ENCODE measurements at regions not wholly inside any gene's neighbourhood (a gene's known extent, or its start where the extent isn't known, plus 50 kb on each side); places are given as distances from the start of the nearest gene placed in this dataset.
A peak's percentile ranks its signal among the peaks of the same experiment; 100 is the strongest.

DNA sequence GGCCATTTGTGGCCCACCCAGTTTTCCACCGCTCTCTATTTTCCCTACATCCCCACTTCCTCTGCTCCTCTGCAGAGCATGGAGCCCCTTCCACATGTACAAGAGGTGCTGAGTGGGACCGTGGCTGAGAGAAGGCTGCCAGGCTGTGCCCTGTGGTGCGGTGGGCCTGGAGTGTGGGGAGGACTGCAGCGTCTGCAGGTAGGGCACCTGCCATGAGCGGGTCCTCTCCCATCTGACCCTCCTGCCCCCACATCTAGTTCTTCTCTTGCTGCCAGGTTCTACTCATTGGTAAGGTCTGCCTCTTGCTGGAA is 145.6 kb upstream of the FAM20C start:
- ATAC-seq (no peak), DNase-seq (no peak)
- Mint-ChIP-seq H3K9me3 (no peaks in the 10 kb centered on the region), H3K27me3 (peaks cover 30% of the 10 kb centered on the region), H3K4me1 (no peaks in the 10 kb centered on the region), H3K27ac (no peak overlapping the region), H3K4me3 (no peak overlapping the region)

GRCh38 chr7:51456-52068 is 140.8 kb upstream of the FAM20C start:
- DNase-seq (no peak), ATAC-seq (no peak)
- Mint-ChIP-seq H3K27me3 (peaks cover 6% of the 10 kb centered on the region), H3K9me3 (no peaks in the 10 kb centered on the region), H3K27ac (no peak overlapping the region), H3K4me3 (no peak overlapping the region), H3K4me1 (no peaks in the 10 kb centered on the region)

DNA sequence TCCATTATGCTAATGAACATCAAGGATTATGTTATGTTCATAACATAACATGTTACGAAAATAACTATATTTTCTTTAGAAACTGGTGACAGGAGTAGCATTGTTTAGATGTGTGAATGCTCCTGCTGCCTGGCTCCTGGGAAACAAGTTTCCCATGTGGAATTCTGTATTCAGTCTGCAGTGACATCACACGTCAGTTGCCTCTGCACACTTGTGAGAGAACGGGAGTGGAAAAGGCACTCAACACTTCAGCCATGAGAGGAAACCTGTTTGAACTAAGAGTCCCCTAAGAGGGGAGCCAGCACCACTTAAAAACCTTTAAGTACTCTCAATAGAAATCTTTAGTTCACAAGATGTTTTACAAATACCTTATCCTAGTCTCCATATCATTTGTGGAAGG is 140.3 kb upstream of the FAM20C start:
- H3K27me3 Mint-ChIP-seq, result peaks cover under 1% of the 10 kb centered on the region
- H3K4me1 Mint-ChIP-seq, result no peaks in the 10 kb centered on the region
- DNase-seq (no peak), ATAC-seq (no peak)
- H3K9me3 Mint-ChIP-seq, result no peaks in the 10 kb centered on the region
- H3K4me3 Mint-ChIP-seq, result no peak overlapping the region
- H3K27ac Mint-ChIP-seq, result no peak overlapping the region

- Mint-ChIP-seq H3K27me3 (no peaks in the 10 kb centered on the region), H3K4me1 (no peaks in the 10 kb centered on the region), H3K9me3 (no peaks in the 10 kb centered on the region), H3K4me3 (no peak overlapping the region), H3K27ac (no peak overlapping the region)
- DNase-seq (no peak), ATAC-seq (no peak)
Observed at GRCh38 chr7:53531-53930, 138.8 kb upstream of the FAM20C start.

DNA sequence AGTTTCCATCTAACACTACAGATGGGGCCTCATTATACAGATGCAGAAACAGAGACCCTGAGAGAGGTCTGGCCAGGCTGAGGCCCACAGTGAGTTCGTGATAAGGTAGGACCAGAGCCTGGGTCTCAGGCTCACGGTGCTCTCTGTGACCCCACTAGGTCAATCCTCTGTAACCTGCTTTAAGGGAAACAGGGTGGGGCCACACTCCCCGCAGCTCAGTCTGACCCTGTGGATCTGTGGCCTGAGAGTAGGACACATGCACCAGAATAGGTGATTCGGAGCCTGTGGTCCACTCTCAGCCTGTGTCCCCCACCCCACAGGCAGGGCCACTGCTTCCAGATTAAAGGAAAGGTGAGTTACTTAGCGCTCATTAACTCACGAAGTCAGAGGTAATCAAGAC is 137.8 kb upstream of the FAM20C start:
- ATAC-seq (no peak), DNase-seq (no peak)
- Mint-ChIP-seq H3K27ac (no peak overlapping the region), H3K27me3 (no peaks in the 10 kb centered on the region), H3K4me3 (no peak overlapping the region), H3K9me3 (no peaks in the 10 kb centered on the region), H3K4me1 (no peaks in the 10 kb centered on the region)

GRCh38 chr7:55690-56248 is 136.6 kb upstream of the FAM20C start:
- DNase-seq (peak in 1 of 2 donors; percentile 6), ATAC-seq (no peak)
- Mint-ChIP-seq H3K27me3 (no peaks in the 10 kb centered on the region), H3K4me3 (no peak overlapping the region), H3K27ac (no peak overlapping the region), H3K9me3 (no peaks in the 10 kb centered on the region), H3K4me1 (no peaks in the 10 kb centered on the region)

DNA sequence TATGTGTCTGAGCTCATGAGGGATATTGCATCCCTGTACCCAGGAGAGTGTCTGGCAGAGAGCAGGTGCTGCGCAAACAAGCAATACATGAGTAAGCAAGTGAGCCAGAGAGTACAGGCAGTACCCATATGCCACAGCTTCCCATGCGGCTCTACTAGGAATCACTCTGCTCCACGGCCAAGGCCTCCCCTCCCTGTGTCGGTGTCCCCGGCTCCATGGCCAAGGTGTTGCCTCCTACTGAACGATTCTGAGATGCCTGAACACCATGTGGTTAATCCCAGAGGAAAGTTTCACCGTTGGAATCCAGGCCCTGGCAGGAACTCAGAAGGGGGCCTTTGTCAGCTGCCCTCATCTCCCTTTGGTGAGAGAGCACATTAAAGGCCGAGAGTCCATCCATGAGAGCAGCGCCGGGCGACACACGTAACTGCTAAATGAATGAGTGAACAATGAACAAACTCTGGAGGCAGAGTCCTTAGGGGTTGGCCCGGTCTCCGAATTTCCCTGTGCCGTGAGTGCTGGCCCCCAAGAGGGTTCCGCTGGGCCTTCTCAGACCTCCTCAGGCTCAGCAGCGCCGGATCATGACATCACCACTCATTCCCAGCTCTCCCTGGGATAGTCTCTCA is 136.0 kb upstream of the FAM20C start:
- H3K27me3 Mint-ChIP-seq, result no peaks in the 10 kb centered on the region
- no peak overlapping the region for H3K4me3 Mint-ChIP-seq
- DNase-seq (peak in 1 of 2 donors; percentile 8), ATAC-seq (no peak)
- H3K4me1 Mint-ChIP-seq, result no peaks in the 10 kb centered on the region
- H3K27ac Mint-ChIP-seq, result no peak overlapping the region
- H3K9me3 Mint-ChIP-seq, result no peaks in the 10 kb centered on the region

- Mint-ChIP-seq H3K4me1 (no peaks in the 10 kb centered on the region), H3K27me3 (no peaks in the 10 kb centered on the region), H3K4me3 (no peak overlapping the region), H3K9me3 (no peaks in the 10 kb centered on the region), H3K27ac (no peak overlapping the region)
- ATAC-seq, result peak; percentile 22
- DNase-seq, result peak in 1 of 2 donors; percentile 7
Observed at GRCh38 chr7:57071-57470, 135.3 kb upstream of the FAM20C start.

DNA sequence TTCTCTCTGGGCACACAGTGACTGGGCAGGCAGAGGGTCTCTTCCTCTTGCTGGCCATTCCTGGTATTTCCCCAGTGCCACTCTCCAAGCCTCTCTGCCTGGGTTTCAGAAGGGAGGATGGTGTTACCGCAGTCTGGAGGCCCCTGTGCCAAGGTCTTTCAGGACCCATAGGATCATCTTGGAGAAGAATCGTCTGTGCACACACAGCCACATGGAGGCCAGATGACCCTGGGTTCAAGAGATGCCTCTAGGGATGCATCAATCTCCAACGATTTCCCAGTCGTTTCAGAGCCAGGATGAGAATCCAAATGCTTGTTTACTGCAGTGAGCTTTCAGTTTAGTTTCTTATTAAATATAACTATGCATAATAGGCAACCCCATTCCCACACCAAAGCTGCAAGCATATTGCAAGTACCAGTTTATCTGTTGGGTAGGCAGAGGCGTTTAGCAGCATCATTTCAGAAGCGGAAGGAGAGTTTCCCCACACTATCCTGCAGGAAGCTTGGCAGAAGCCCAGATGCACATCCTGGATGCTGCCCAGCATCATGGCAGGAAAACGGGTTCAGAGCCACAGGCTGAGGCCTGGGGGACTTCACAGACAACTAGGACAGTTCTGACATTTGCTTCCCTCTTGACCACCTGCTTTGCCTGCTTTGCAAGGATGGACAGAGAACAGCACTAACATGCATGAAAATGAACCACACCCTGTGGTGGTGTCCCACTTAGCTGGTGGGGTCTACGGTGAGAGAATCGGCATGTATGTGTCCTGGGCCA is 134.7 kb upstream of the FAM20C start:
- no peaks in the 10 kb centered on the region for H3K27me3 Mint-ChIP-seq
- no peaks in the 10 kb centered on the region for H3K9me3 Mint-ChIP-seq
- no peaks in the 10 kb centered on the region for H3K4me1 Mint-ChIP-seq
- DNase-seq (no peak), ATAC-seq (no peak)
- no peak overlapping the region for H3K27ac Mint-ChIP-seq
- H3K4me3 Mint-ChIP-seq, result no peak overlapping the region

DNA sequence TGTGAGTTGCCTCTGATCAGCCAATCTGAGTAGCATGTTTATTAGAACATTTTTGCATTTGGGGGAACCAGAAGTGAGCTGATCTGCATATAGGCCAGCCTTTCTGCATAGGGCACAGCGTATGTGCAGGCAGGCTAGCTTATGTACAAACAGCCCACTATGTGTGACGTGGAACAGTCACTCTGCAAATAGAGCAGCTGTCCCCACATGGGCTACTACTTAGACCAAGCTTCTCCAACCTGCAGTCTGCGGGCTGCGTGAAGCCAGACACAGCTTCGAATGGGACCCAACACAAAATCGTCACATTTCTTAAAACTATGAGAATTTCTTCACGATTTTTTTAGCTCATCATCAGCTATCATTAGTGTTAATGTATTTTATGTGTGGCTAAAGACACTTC is 134.1 kb upstream of the FAM20C start:
- no peak for ATAC-seq
- Mint-ChIP-seq H3K27ac (no peak overlapping the region), H3K4me1 (no peaks in the 10 kb centered on the region), H3K9me3 (no peaks in the 10 kb centered on the region), H3K27me3 (no peaks in the 10 kb centered on the region), H3K4me3 (no peak overlapping the region)
- DNase-seq, result no peak

DNA sequence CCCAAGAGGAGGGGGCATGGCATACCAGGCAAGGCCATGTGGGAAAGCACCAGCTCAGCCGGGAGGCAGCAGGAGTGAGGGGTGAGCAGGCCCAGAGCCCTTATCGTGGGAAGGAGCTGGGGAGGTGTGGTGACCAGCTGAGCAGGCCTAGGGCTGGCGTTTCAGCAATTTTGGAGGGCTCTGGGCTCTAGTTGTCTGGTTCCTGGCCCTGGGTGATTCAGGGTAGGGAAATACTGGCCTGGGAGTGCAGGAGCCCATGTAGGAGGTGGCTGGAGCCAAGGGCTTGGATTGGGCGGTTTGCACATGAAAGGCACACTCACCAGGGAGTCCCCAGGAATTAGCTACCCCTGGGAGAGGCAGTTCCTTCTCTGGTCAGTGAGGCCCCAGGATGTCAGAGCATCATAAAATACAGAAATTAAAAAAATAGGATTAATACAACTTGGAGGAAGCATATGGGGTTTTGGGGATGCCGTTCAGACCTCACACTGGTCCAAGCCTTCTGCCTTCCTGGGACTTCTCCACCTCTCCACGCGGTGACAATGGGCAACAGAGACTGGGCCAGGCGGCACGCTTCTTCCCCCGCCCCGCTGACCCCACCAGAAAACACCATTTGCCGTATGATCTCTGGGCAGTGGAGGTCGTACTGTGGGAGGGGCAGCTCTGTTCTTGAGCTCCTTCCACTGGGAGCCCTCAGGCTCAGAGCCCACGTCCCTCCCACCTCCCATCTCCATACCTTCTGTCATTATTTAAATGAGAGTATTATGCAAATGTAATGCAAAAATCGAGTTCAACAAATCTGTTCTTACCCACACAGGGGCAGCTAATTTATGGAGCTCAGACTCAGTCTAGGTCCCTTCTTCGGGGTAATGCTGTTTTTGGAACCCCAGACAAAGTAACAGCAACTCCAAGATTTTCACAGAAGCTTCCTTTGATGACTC is 133.0 kb upstream of the FAM20C start:
- no peaks in the 10 kb centered on the region for H3K9me3 Mint-ChIP-seq
- DNase-seq, result peak in 1 of 2 donors; percentile 6
- no peaks in the 10 kb centered on the region for H3K4me1 Mint-ChIP-seq
- no peaks in the 10 kb centered on the region for H3K27me3 Mint-ChIP-seq
- ATAC-seq, result no peak
- H3K4me3 Mint-ChIP-seq, result no peak overlapping the region
- H3K27ac Mint-ChIP-seq, result peak overlapping the region in 1 of 2 donors; percentile 10

- Mint-ChIP-seq H3K9me3 (no peaks in the 10 kb centered on the region), H3K27ac (peak overlapping the region in 1 of 2 donors; percentile 10), H3K4me1 (no peaks in the 10 kb centered on the region), H3K4me3 (no peak overlapping the region), H3K27me3 (no peaks in the 10 kb centered on the region)
- peak in 1 of 2 donors; percentile 8 for DNase-seq
- ATAC-seq, result no peak
Observed at GRCh38 chr7:60017-60675, 132.2 kb upstream of the FAM20C start.

DNA sequence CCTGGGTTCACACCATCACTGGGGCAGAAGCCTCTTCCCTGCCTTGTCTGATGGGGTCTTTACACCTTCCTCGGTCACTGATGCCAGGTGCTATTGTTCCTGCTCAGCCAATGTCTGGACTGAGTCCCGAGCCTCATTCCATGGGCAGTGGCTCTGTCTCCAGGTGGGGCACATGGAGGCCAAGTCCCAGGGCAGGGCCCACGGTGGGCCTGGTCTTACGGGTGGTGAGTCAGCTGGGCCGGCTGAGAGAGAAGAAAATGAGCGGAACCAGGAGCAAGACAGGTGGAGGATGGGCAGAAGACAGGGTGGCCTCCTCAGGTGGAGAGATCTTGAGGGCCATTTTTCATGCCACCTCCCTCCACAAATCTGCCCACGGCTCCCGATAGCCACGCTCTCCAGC is 131.7 kb upstream of the FAM20C start:
- Mint-ChIP-seq H3K27ac (no peak overlapping the region), H3K4me1 (no peaks in the 10 kb centered on the region), H3K4me3 (no peak overlapping the region), H3K27me3 (no peaks in the 10 kb centered on the region), H3K9me3 (no peaks in the 10 kb centered on the region)
- peak in 1 of 2 donors; percentile 8 for DNase-seq
- no peak for ATAC-seq

GRCh38 chr7:61111-61510 is 131.3 kb upstream of the FAM20C start:
- Mint-ChIP-seq H3K9me3 (no peaks in the 10 kb centered on the region), H3K27ac (no peak overlapping the region)

More at GRCh38 chr7:61111-61510, 131.3 kb upstream of the FAM20C start:
- ATAC-seq (no peak), DNase-seq (peak in 1 of 2 donors; percentile 9)
- no peaks in the 10 kb centered on the region for H3K27me3 Mint-ChIP-seq
- no peaks in the 10 kb centered on the region for H3K4me1 Mint-ChIP-seq
- H3K4me3 Mint-ChIP-seq, result no peak overlapping the region
